DND-41 (cell line): ENCODE measurements at regions not wholly inside any gene's neighbourhood (a gene's known extent, or its start where the extent isn't known, plus 50 kb on each side); places are given as distances from the start of the nearest gene placed in this dataset.

Experiments
- EZH2 ChIP-seq: IDR thresholded peaks from 3 replicates; pipeline ENCODE4 v1.6.1; 2012; ENCODE audit warnings: borderline replicate concordance, low read depth, mild to moderate bottlenecking, moderate library complexity, low read length, inconsistent platforms; ENCODE audit not compliant: severe bottlenecking
- TF ChIP-seq, protein P1 (sequence below): IDR thresholded peaks from 2 replicates; pipeline ENCODE4 v1.5.1; 2012; ENCODE audit warnings: borderline replicate concordance, low read length, moderate library complexity, mild to moderate bottlenecking; ENCODE audit not compliant: poor library complexity, severe bottlenecking; ENCODE audit errors: extremely low read depth

DNA sequence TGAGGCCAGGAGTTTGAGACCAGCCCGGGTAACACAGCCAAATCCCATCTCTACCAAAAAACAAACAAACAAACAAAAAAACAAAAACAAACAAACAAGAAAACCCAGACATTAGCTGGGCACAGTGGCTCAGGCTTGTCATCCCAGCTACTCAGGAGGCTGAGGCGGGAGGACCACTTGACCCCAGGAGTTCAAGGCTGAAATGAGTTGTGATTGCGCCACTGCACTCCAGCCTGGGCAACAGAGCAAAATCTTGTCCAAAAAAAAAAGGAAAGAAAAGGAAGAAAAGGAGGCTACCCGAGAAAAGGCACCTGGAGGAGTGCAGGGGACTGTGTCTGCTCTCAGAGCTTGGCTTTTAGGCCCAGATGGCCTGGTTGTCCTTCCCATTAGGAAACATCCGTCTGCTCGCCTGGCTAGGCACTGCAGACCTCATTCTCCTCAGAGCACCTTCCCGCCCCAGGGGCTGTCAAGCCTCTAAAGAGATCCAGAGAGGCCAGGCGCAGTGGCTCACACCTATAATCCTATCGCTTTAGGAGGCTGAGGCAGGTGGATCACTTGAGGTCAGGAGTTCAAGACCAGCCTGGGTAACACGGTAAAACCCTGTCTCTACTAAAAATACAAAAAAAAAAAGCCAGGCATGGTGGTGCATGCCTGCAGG, 185.3 kb upstream of the IER5L start:
- TF ChIP-seq, protein P1, sequence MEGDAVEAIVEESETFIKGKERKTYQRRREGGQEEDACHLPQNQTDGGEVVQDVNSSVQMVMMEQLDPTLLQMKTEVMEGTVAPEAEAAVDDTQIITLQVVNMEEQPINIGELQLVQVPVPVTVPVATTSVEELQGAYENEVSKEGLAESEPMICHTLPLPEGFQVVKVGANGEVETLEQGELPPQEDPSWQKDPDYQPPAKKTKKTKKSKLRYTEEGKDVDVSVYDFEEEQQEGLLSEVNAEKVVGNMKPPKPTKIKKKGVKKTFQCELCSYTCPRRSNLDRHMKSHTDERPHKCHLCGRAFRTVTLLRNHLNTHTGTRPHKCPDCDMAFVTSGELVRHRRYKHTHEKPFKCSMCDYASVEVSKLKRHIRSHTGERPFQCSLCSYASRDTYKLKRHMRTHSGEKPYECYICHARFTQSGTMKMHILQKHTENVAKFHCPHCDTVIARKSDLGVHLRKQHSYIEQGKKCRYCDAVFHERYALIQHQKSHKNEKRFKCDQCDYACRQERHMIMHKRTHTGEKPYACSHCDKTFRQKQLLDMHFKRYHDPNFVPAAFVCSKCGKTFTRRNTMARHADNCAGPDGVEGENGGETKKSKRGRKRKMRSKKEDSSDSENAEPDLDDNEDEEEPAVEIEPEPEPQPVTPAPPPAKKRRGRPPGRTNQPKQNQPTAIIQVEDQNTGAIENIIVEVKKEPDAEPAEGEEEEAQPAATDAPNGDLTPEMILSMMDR, result no peak
- TF ChIP-seq EZH2, result no peak
